Endothelial cell of umbilical vein (primary cell): ENCODE measurements at regions not wholly inside any gene's neighbourhood (a gene's known extent, or its start where the extent isn't known, plus 50 kb on each side); places are given as distances from the start of the nearest gene placed in this dataset.
A peak's percentile ranks its signal among the peaks of the same experiment; 100 is the strongest.

Experiments
- BruUV-seq: library from RNA; stranded (reverse); fragments of 400-500 nt; replicated peaks from 2 replicates; lab custom pipeline; 2021; lab: Mats Ljungman, UMichigan
- CTCF ChIA-PET: fragments of 300-600, 350-600 bp; sonication (Branson Sonifier 250); formaldehyde crosslinking; loops from one replicate; lab custom pipeline; 2021; ENCODE audit warnings: antibody characterized with exemption, inconsistent platforms; lab: Charles Lee
- POLR2A ChIA-PET: fragments of 300-600, 350-600 bp; sonication (Branson Sonifier 250); formaldehyde crosslinking; loops from one replicate; lab custom pipeline; 2021; ENCODE audit warnings: antibody characterized with exemption, inconsistent platforms; lab: Charles Lee
- DNase-seq: peaks from one replicate; pipeline ENCODE4 v3.0.0-alpha.2; 2011; ENCODE audit warnings: low read depth, low spot score
- FAIRE-seq: peaks from 2 replicates; lab custom pipeline; 2011; peaks lifted over from hg19 to GRCh38; lab: Jason Lieb, UNC
- H2AFZ ChIP-seq: 2 replicates; pipeline ENCODE4 v1.6.0; 2012; ENCODE audit warnings: low read depth, low read length, control low read depth, inconsistent platforms
- H3K27ac ChIP-seq: 2 replicates; pipeline ENCODE4 v1.5.1; 2011; ENCODE audit warnings: low read depth, mild to moderate bottlenecking, control low read depth, low read length, moderate library complexity; ENCODE audit not compliant: insufficient read depth
- H3K27me3 ChIP-seq, 2 experiments: 2 replicates each; pipeline versions ENCODE4 v1.6.0 to v1.6.1; 2011; ENCODE audit warnings: low read length in 2 of 2, mixed read lengths in 1 of 2; ENCODE audit not compliant: control insufficient read depth in 2 of 2, insufficient read depth in 2 of 2
- H3K36me3 ChIP-seq, 2 experiments: 2 replicates in 1 of 2; 3 replicates in 1 of 2; pipeline ENCODE4 v1.5.1; 2011; ENCODE audit warnings: low read length in 2 of 2, mild to moderate bottlenecking in 1 of 2, moderate library complexity in 1 of 2; ENCODE audit not compliant: control insufficient read depth in 2 of 2, insufficient read depth in 2 of 2; ENCODE audit errors: extremely low read depth in 1 of 2
- H3K4me1 ChIP-seq: 3 replicates; pipeline ENCODE4 v1.5.1; 2011; ENCODE audit warnings: mild to moderate bottlenecking, low read length; ENCODE audit not compliant: control insufficient read depth, insufficient read depth; ENCODE audit errors: extremely low read depth
- H3K4me2 ChIP-seq: 2 replicates; pipeline ENCODE4 v1.6.1; 2011; ENCODE audit warnings: low read length, control low read depth, mixed read lengths; ENCODE audit not compliant: insufficient read depth
- H3K4me3 ChIP-seq, 3 experiments: fragments of 200-600 bp in 1 of 3; sonication (generic), shearing (Covaris generic) in 1 of 3; replicated peaks in 1 of 3; 2 replicates each; pipeline ENCODE4 v1.5.1; 2011 to 2016; ENCODE audit warnings: control low read depth in 3 of 3, low read length in 3 of 3, mild to moderate bottlenecking in 2 of 3, inconsistent platforms in 1 of 3, low read depth in 1 of 3, moderate library complexity in 1 of 3; ENCODE audit not compliant: insufficient read depth in 1 of 3
- H3K79me2 ChIP-seq: 2 replicates; pipeline ENCODE4 v1.6.0; 2012; ENCODE audit warnings: low read length, inconsistent platforms; ENCODE audit not compliant: control insufficient read depth, insufficient read depth
- H3K9ac ChIP-seq: replicated peaks from 2 replicates; pipeline ENCODE3; 2011; ENCODE audit warnings: low read length, control low read depth; ENCODE audit not compliant: insufficient read depth; ENCODE audit errors: extremely low read depth
- H3K9me1 ChIP-seq: replicated peaks from 3 replicates; pipeline ENCODE4 v1.6.0; 2011; ENCODE audit warnings: mild to moderate bottlenecking, low read length; ENCODE audit not compliant: control insufficient read depth, insufficient read depth; ENCODE audit errors: extremely low read depth
- H3K9me3 ChIP-seq: replicated peaks from 2 replicates; pipeline ENCODE4 v1.5.1; 2012; ENCODE audit warnings: low read length, inconsistent platforms; ENCODE audit not compliant: control insufficient read depth, insufficient read depth
- H4K20me1 ChIP-seq: replicated peaks from 2 replicates; pipeline ENCODE3; 2011; ENCODE audit warnings: mild to moderate bottlenecking, low read length; ENCODE audit not compliant: control insufficient read depth, insufficient read depth; ENCODE audit errors: extremely low read depth
- EZH2 ChIP-seq: IDR thresholded peaks from 2 replicates; pipeline ENCODE4 v1.6.1; 2012; ENCODE audit warnings: borderline replicate concordance, low read depth, mild to moderate bottlenecking, moderate library complexity, low read length, inconsistent platforms; ENCODE audit not compliant: severe bottlenecking
- FOS ChIP-seq: IDR thresholded peaks from 2 replicates; pipeline ENCODE4 v1.6.1; 2011; ENCODE audit warnings: mild to moderate bottlenecking, low read length, moderate library complexity, borderline replicate concordance; ENCODE audit not compliant: insufficient read depth
- GATA2 ChIP-seq: IDR thresholded peaks from 2 replicates; pipeline ENCODE4 v1.7.0; 2011; ENCODE audit warnings: low read depth, mild to moderate bottlenecking, moderate library complexity, mixed read lengths, low read length; ENCODE audit not compliant: insufficient read length, insufficient read depth
- JUN ChIP-seq: IDR thresholded peaks from 2 replicates; pipeline ENCODE4 v1.6.1; 2011; ENCODE audit warnings: borderline replicate concordance, low read depth; ENCODE audit not compliant: insufficient read length, insufficient read depth
- MYC ChIP-seq: IDR thresholded peaks from one replicate; pipeline ENCODE4 v1.6.1; 2011; ENCODE audit warnings: mild to moderate bottlenecking, low read depth, low read length
- POLR2A ChIP-seq: IDR thresholded peaks from 2 replicates; pipeline ENCODE4 v1.6.1; 2012; ENCODE audit warnings: low read depth, mild to moderate bottlenecking, control low read depth, low read length
- POLR2AphosphoS5 ChIP-seq: IDR thresholded peaks from 2 replicates; pipeline ENCODE4 v1.6.1; 2012; ENCODE audit warnings: low read depth, mild to moderate bottlenecking, control low read depth, low read length, moderate library complexity; ENCODE audit not compliant: insufficient read depth
- dilution Hi-C: fragments of 300-500 bp; cut with MboI; formaldehyde crosslinking; loops from one replicate; pipeline ENCODE4 v1.15.0; 2019; ENCODE audit warnings: low sequenced_read_pairs; ENCODE audit not compliant: extremely low pct_ligation_motif_present
- intact Hi-C: fragments of 100-400 bp; cut with micrococcal nuclease; formaldehyde crosslinking; loops from one replicate; pipeline ENCODE4 v1.10.0; 2022
- TF ChIP-seq, protein P1 (sequence below): IDR thresholded peaks from 2 replicates; pipeline ENCODE4 v1.6.1; 2011; ENCODE audit not compliant: insufficient read depth, insufficient read length
- TF ChIP-seq, protein P2 (sequence below), 2 donors: IDR thresholded peaks; 1 replicate in 1 of 2; 2 replicates in 1 of 2; pipeline ENCODE4 v1.5.1; 2011; ENCODE audit warnings: low read length in 2 of 2, mild to moderate bottlenecking in 2 of 2, moderate library complexity in 2 of 2, control low read depth in 1 of 2, inconsistent platforms in 1 of 2, low read depth in 1 of 2; ENCODE audit not compliant: insufficient read depth in 1 of 2; ENCODE audit errors: extremely low read depth in 1 of 2

DNA sequence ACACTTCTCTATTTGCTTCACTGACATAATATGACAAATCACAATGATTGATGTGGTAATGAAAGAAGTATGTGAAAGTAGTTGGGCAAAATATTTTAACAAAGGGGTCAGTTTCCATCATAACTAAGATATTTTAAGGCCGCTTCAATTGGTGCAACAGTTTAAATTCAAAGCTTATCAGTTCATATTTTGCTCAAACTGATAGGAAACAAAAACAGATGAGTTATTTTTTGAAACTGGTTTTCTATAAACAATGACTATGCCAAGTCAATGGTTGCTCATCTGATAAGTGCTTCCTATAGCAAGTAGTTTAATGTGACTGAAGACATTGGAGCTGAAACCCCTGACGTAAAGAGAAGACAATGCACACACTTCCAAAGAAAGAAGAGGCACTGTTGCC lies 1290.7 kb downstream of the SUCLG1 start:
- Histone ChIP-seq H3K27me3 (no peaks in the 10 kb centered on the region), H4K20me1 (no peaks in the 10 kb centered on the region), H3K79me2 (no peaks in the 10 kb centered on the region), H3K9me1 (no peaks in the 10 kb centered on the region), H3K4me2 (peak overlapping the region; percentile 71), H3K9ac (no peak overlapping the region), H2AFZ (peak overlapping the region; percentile 86), H3K9me3 (no peaks in the 10 kb centered on the region), H3K36me3 (no peaks in the 10 kb centered on the region), H3K27ac (peak overlapping the region; percentile 48), H3K4me3 (no peak overlapping the region), H3K4me1 (peaks cover 17% of the 10 kb centered on the region)
- POLR2A ChIA-PET, result no interaction called here
- TF ChIP-seq FOS, result peak; percentile 49
- TF ChIP-seq JUN, result peak; percentile 11
- TF ChIP-seq POLR2A, result no peak
- TF ChIP-seq GATA2, result peak; percentile 90
- TF ChIP-seq, protein P1, sequence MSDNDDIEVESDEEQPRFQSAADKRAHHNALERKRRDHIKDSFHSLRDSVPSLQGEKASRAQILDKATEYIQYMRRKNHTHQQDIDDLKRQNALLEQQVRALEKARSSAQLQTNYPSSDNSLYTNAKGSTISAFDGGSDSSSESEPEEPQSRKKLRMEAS, result no peak
- TF ChIP-seq EZH2, result no peak
- TF ChIP-seq POLR2AphosphoS5, result no peak
- TF ChIP-seq, protein P2, sequence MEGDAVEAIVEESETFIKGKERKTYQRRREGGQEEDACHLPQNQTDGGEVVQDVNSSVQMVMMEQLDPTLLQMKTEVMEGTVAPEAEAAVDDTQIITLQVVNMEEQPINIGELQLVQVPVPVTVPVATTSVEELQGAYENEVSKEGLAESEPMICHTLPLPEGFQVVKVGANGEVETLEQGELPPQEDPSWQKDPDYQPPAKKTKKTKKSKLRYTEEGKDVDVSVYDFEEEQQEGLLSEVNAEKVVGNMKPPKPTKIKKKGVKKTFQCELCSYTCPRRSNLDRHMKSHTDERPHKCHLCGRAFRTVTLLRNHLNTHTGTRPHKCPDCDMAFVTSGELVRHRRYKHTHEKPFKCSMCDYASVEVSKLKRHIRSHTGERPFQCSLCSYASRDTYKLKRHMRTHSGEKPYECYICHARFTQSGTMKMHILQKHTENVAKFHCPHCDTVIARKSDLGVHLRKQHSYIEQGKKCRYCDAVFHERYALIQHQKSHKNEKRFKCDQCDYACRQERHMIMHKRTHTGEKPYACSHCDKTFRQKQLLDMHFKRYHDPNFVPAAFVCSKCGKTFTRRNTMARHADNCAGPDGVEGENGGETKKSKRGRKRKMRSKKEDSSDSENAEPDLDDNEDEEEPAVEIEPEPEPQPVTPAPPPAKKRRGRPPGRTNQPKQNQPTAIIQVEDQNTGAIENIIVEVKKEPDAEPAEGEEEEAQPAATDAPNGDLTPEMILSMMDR (IDR thresholded peaks at IDR 0.05; ENCODE audit: extremely low read depth in 1 of 2, insufficient read depth in 1 of 2, low read depth in 1 of 2, low read length in 2 of 2), result no peak
- no peak for TF ChIP-seq MYC
- BruUV-seq, result no TSS peak
- dilution Hi-C loops (no loop called here), intact Hi-C loops (no loop called here)
- CTCF ChIA-PET, result interaction anchor here (1.7 kb wide), 1 partner anchor 28 kb away, joined by 6 read pairs; no protein-coding TSS in a partner anchor
- FAIRE-seq (peak; percentile 76), DNase-seq (peak; percentile 64)
